D721Med (cell line): ENCODE measurements at regions not wholly inside any gene's neighbourhood (a gene's known extent, or its start where the extent isn't known, plus 50 kb on each side); places are given as distances from the start of the nearest gene placed in this dataset.

ENCODE experiments used
- DNase-seq: peaks from one replicate; pipeline ENCODE4 v3.0.0; 2011; ENCODE audit warnings: low spot score; ENCODE audit not compliant: insufficient read length
- FAIRE-seq: peaks from 2 replicates; lab custom pipeline; 2011; peaks lifted over from hg19 to GRCh38; lab: Jason Lieb, UNC
- CTCF ChIP-seq: IDR thresholded peaks from 2 replicates; pipeline ENCODE4 v1.5.1; 2012; ENCODE audit warnings: mild to moderate bottlenecking, control low read depth; ENCODE audit not compliant: insufficient read depth; ENCODE audit errors: missing control alignments

GRCh38 chr20:34163307-34163706 is 51.3 kb upstream of the EIF2S2 start:
- no peak for DNase-seq
- no peak for TF ChIP-seq CTCF
- FAIRE-seq, result no peak

- DNase-seq, result no peak
- no peak for TF ChIP-seq CTCF
- FAIRE-seq, result no peak
Measured at GRCh38 chr20:34164381-34164984, 52.4 kb upstream of the EIF2S2 start.

GRCh38 chr20:34165018-34165619 is 53.1 kb upstream of the EIF2S2 start:
- DNase-seq (no peak), FAIRE-seq (no peak)
- TF ChIP-seq CTCF, result no peak

GRCh38 chr20:34171640-34172039 is 59.6 kb upstream of the EIF2S2 start:
- TF ChIP-seq CTCF, result no peak
- FAIRE-seq, result no peak
- no peak for DNase-seq

- TF ChIP-seq CTCF, result no peak
- FAIRE-seq, result no peak
- DNase-seq, result no peak
Measured at GRCh38 chr20:34172926-34173325, 60.9 kb upstream of the EIF2S2 start.

GRCh38 chr20:34175079-34175478 is 63.0 kb upstream of the EIF2S2 start:
- TF ChIP-seq CTCF, result no peak
- no peak for FAIRE-seq
- DNase-seq, result no peak

GRCh38 chr20:34175879-34176278 is 63.8 kb upstream of the EIF2S2 start:
- FAIRE-seq, result no peak
- DNase-seq, result no peak
- no peak for TF ChIP-seq CTCF
